ENCODE measurements at regions not wholly inside any gene's neighbourhood (a gene's known extent, or its start where the extent isn't known, plus 50 kb on each side); places are given as distances from the start of the nearest gene placed in this dataset.
"Not testable (repeated sequence)": the region's sequence is repeated elsewhere in the genome, so short reads cannot be mapped to it uniquely, and the experiment has no call there.

DNA sequence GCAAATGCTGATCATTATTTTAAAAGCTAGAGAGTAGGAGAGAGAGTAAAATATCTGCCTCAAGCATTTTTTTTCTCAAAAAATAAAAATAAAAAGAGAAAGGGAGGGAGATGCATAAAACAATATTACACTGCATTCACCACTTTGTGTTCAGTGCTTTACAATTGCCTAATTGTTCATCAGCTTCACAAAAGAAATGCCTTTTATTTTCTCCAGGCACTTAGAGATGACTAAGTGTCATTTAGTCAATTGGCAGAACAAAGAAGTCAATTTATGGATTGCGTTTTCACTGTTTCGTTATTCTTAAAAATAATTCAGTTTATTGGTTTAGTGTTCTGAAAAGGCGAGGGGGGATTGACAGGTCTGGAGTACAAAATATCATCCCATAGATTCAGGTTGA, 232.5 kb upstream of the CCNH start:
- no peak for DNase-seq (ENCODE audit: low read depth)

DNA sequence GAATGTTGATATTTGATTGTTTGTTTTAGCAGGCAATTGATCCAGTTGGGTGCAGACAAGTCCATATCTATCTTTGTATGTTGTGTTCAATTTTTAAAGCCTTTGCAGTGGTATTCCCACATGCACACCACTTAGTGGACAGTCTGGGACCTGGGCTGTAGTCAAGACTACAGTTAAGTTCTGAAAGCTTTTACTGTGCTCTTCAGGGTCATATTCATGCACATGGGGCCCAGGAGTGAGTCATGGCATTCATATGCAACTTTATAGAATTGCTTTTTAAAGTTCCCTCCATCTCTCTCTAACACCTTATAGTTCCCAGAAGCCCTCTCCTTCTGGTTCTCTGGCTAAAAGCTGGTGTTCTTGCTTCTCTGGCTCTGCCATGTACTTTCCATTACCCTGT, 228.2 kb upstream of the CCNH start:
- DNase-seq (ENCODE audit: low read depth) = no peak

DNA sequence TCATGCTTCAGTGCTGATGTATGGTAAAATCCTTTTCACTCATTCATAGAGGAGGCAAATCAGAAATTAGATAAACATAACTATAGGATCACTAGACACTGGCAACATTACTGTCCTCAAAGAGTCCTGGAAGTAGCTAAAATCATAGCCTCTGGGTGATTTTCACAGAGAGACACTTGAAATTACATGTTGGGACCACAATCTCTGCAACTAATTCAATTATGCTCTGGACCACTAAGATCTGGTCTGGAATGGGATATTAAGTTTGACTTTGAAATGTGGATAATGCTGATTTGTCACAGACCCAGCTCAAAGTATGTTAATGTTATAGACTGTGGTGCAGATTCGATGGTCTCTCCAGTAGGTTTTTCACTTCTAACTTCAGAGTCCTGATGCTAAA, 214.6 kb upstream of the CCNH start:
- DNase-seq (ENCODE audit: low read depth) = no peak

DNA sequence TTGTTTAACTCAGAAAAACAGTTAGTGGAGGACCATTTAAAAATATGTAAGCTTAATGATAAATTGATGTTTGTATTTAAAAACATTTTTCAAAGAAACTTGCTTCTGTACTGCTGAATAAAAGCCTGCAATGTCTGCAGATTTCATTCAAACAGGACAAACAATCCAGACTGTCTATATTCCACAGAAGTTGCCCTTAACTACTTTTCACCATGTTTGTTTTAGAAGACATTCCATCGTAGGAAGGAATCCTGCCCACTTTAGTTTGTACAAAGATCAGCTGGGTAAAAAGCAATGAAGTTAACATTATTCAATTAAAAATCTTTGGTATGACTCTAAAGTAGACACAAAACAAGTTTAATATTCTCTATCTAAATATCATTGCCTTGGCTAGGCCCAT, 195.7 kb upstream of the CCNH start:
- no peak for DNase-seq (ENCODE audit: low read depth)

DNA sequence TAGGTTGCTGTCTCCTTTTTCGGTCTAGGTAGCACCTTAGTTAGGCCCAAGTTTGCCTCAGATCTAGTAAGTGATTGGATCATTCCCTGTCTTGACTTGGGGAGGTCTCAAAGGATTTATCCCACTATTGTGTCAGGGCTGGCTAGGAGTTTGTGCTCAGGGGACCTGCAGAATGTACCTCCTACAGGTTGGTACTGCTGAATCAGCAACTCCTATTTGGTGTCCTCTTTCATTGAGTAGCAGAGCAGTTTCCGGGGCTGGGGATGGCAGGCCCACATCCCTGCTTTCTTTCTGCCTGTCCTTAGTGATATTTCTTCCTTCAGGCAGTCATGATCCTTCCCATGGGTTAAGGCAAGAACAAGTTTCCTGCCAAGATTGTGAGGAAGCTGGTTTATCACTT, 192.9 kb upstream of the CCNH start:
- no peak for DNase-seq (ENCODE audit: low read depth)

DNA sequence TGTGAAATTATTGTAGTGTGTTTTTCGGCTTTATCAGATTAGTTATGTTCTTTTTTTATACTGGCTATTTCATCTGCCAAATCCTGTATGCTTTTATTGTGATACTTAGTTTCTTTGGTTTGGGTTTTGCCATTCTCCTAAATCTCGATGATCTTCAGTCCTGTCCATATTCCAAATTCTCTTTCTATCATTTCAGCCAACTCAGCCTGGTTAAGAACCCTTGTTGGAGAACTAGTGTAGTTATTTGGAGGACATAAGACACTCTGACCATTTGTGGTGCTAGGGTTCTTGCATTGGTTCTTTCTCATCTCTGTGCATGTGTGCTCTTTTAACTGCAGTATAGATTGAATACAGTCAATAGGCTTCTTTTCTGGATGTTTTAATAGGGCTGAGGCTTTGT, 187.0 kb upstream of the CCNH start:
- DNase-seq (ENCODE audit: low read depth) = no peak

DNA sequence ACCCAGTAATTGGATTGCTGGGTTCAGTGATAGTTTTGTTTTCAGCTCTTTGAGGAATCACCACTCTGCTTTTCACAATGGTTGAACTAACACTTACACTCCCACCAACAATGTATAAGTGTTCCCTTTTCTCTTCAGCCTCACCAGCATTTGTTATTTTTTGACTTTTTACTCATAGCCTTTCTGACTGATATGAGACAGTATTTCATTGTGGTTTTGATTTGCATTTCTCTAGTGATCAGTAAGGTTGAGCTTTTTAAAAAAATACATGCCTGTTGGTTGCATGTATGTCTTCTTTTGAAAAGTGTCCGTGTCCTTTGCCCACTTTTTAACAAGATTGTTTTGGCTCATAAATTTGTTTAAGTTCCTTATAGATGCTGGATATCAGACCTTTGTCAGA, 185.7 kb upstream of the CCNH start:
- no peak for DNase-seq (ENCODE audit: low read depth)

DNA sequence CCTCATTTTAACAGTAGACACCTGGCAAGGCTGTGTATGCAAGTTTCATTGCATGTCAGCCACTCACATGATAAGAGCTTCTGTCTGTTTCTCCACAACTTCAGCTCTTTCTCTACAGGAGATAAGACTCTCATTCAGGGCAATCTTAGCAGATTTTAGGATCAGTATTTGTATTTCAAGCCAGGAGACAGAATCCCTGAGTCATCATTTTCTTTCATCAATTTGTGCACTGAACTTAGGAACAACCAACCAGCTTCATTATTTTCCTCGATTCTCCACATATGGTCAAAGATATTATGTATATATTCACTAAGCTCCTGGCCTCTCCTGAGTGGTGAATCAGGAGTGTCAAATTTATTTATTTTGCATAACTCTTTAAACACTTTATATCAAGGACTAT, 181.8 kb upstream of the CCNH start:
- DNase-seq (ENCODE audit: low read depth) = no peak

DNA sequence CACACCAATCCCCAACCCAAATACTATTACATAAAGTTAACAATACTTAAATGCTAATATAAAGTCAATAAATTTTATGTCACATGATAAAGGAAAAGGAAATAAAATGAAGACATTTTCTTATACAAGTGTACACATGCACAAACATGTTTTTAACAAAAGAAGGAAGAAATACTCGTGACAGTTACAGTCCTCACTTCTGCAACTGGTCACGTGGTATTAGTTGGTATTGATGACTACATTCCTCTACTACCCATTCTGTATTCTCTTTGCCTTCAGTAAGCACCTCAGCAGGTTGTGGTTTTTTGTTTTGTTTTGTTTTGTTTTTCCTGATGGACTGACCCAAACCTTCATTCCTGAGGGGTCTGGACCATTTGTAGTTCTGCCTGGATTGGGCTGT, 176.9 kb upstream of the CCNH start:
- DNase-seq (ENCODE audit: low read depth) = no peak

DNA sequence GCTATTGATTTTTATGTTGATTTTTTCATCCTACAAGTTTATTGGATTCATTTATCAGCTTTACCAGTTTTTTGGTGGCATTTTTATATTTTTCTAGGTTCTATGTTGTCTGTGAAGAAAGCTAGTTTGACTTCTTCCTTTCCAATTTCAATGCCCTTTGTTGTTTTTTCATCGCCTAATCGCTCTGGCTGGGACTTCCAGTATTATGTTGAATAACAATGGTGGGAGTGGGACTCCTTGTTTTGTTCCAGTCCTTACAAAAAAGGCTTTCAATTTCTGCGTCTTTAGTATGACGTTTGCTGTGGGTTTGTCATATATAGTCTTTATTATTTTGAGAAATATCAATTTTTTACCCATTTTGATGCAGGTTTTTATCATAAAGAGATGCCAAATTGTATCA, 175.6 kb upstream of the CCNH start:
- no peak for DNase-seq (ENCODE audit: low read depth)

DNA sequence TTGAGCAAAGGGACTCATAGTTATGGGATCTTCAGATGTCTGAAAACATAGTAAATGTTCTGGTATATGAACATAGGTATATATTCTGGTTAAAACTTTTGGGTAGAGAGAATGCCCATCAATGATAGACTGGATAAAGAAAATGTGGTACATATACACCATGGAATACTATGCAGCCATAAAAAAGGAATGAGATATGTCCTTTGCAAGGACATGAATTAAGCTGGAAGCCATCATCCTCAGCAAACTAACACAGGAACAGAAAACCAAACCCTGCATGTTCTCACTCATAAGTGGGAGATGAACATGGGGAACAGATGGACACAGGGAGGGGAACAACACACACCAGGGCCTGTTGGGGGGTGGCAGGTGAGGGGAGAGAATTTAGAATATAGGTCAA, 171.0 kb upstream of the CCNH start:
- DNase-seq (ENCODE audit: low read depth) = not testable (repeated sequence)

DNA sequence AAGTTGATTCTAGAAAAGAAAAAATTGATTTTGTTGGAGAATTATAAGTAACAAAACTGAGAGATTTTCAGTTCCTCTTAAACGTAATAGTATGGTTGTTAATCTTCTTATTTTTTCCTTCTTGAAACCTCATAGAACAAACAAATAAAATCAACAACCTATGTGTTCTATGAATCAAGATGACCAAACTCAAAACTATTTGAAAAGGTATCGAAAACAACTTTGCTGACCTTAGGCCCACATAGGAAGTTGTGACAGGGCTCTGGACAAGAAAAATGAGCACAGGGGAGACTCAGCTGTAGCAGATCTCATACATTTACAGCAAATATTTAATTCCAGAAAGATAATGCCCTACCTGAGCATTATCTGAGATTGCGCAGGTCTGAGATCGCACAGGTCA, 169.4 kb upstream of the CCNH start:
- DNase-seq (ENCODE audit: low read depth) = no peak

DNA sequence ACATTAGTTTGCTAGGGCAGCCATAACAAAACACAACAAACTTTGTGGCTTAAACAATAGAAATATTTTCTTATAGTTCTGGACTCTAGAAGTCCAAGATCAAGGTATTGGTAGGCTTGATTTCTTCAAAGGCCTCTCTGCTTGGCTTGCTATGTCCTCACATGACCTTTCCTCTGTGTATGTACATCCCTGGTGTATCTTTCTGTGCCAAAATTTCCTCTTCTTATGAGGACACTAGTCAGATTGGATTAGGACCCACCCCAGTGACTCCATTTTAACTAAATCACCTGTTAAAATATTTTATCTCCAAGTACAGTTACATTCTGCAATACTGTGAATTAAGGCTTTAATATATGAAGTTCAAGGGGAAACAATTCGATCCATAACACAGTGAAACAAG, 168.9 kb upstream of the CCNH start:
- no peak for DNase-seq (ENCODE audit: low read depth)

DNA sequence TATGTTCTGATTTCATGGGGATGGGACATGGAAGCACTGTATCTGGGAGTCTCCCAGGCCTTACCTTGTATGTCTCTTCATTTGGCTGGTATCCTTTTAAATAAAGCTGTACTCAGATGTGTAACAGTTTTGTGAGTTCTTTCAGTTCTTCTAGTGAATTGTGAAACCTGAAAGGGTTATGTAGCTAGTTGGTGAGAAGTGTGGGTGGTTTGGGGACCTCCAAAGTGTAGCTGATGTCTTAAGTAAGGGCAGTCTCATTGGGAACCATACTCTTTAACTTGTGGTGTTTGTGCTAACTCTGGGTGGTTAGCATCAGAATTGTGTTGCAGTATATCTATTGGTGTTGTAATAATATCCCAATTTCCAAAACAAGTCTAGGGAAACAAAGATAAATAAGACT, 166.9 kb upstream of the CCNH start:
- no peak for DNase-seq (ENCODE audit: low read depth)

DNA sequence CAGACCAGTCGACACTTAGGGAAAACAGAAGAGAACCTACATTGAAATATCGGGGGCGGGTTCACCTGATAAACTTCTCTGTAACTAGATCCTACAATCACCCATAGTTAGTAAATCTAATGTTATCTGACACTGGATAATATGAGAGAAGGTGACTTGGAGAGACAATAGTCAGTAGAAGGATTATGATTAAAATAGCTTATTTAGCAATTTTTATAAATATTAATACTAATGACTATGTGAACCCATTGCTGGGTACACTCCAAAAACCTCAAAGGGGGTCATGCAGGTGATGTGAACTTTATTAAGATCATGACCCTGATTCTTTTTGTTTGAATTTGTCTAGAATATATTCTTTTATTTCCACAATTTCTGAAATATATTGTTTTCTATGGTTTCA, 164.1 kb upstream of the CCNH start:
- DNase-seq (ENCODE audit: low read depth) = no peak

DNA sequence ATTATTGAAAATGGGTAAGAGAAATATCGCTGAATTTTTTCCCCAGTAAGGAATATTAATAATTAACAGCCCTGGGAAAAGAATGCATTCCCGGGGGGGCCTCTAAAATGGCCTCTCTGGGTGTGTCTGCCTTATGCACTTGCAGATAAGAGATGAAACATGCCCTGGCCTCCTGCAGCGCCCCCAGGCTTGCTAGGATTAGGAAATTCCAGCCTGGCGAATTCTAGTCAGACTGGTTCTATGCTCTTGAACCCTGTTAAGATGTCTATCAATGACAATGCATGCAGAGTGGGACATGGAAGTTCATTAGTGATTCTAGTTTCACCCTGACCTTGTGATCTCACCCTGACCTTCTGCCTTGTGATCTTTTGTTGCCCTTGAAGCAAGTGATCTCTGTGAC, 163.6 kb upstream of the CCNH start:
- not testable (repeated sequence) for DNase-seq (ENCODE audit: low read depth)

DNA sequence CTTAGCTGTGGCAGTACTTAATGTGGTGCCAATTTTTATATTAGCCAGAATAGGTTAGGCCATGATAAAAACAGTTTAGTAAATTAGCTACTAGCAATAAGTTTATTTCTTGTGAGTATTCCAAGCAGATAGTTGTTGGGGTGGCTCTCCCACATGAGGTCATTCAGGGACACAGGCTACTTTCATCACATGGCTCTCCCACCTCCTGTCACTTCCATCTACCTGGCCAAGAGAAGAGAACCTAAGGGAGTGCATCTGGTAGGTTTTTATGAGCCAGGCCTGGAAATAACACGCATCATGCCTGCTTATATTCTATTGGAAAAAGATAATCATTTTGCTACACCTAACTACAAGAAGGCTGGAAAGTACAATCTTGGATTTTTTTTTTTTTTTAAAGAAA, 161.4 kb upstream of the CCNH start:
- no peak for DNase-seq (ENCODE audit: low read depth)

DNA sequence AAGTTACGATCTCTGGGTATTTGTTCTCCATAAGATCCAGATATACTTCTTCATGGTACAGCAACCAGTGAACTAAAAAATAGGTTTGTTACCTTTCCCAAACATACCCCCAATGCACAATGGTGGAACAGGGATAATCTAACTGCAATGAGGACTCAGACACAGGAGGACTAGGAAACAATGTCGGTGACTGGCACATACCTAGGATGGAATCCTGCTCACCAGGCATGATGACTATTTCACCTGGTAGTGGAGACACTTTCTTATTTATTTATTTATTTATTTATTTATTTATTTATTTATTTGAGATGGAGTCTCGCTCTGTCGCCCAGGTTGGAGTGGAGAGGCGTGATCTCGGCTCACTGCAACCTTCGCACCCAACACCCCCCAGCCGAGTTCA, 159.9 kb upstream of the CCNH start:
- DNase-seq (ENCODE audit: low read depth) = no peak

DNA sequence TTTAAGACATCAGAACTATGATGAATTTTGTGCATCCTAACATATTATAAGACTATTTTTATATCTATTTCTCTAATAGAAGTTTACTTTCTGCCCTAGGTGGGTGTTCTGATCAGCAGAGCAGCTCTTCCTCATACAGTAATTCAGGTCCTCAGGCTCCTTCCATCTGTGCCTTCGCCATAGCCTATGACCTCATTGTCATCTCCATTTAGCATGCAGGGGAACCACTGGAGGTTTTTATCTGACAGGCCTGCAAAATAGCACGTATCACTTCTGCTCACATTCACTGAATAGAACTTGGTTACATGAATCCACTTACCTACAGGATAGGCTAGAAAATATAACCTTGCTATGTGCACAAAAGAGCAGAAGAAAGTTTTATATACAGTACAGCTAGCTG, 159.4 kb upstream of the CCNH start:
- no peak for DNase-seq (ENCODE audit: low read depth)

DNA sequence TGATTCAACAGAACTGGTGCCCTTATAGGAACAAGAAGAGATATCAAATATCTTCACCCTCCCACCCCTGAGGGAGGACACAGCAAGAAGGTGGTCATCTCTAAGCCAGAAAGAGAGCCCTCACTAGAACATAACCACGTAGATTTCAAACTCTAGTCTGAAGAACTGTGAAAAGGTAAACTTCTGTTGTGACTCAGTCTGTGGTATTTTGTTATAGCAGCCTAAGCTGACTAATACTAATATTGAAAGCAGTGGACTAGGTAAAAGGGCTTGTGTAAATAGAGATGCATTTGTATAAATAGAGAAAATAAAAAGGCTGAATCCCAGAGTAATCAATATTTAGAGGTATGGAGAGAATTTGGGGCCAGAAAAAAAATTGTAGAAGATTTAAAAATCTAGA, 157.6 kb upstream of the CCNH start:
- DNase-seq (ENCODE audit: low read depth) = no peak

DNA sequence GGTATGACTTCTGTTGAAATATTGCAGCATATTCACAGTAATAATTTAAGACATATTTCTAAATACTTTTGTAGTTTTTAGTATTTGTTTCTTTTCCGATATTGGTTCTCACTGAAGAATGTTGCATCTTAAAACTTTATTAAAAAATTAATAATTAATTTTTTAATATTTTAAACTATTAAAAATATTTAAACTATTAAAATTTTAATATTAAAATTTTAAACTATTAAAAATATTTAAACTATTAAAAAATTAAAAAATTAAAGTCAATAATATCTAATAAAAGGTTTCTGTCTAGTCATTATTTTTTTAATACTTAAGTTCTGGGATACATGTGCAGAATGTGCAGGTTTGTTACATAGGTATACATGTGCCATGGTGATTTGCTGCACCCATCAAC, 149.3 kb upstream of the CCNH start:
- no peak for DNase-seq (ENCODE audit: low read depth)

DNA sequence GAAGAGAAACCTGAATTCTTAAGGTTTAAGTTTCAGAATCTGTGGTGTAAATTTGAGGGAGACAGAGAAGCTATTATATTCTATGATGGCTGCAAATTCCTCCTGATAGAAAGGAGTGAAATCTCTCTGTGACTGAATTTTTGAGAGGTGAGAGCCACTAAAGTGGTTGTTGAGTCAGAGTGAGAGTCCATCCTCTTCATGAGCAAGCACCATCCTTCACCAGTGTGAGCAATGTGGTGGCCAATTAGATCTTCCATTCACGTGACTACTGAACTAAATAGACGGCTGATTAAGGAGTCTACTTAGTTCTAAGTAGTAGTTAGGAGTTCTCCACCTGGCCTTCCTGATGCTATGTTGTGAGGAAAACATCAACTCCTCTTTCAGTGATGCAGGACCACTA, 147.8 kb upstream of the CCNH start:
- no peak for DNase-seq (ENCODE audit: low read depth)

DNA sequence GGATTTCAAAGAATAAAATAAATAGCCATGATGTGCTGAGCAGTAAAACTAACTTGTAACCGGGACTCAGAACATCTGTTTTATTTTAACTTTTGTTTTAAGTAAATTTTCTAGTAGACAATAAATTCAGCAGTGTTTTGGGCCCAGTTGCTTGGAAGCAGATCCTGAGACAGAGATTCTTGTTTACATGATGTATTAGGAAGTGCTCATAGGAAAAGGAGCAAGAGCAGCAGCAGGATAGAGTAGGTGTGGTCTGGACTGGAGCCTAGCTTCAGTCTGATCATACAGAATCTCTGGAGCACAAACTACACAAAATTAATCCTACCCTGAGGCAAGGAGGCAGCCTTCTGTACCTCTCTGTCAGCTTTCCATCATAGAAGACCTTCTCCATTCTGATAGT, 139.2 kb upstream of the CCNH start:
- DNase-seq (ENCODE audit: low read depth) = no peak

DNA sequence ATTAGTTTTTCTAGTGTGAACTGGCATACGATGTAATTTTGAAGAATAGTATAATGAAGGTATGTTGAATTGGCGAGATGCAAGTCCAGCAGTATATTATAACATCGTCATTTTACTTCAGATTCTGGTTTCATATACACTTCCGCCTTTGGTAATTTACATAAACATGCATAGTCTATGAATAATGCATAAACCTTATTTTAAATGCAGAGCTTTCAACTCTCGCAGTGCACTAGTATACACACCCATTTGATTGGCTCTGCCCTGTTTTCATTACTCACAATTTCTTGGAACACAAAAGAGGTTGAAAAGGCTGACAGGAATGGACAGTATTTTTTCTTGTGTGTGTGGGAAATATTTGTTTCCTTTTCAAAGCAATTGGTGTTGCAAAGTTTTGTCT, 128.9 kb upstream of the CCNH start:
- DNase-seq (ENCODE audit: low read depth) = no peak

DNA sequence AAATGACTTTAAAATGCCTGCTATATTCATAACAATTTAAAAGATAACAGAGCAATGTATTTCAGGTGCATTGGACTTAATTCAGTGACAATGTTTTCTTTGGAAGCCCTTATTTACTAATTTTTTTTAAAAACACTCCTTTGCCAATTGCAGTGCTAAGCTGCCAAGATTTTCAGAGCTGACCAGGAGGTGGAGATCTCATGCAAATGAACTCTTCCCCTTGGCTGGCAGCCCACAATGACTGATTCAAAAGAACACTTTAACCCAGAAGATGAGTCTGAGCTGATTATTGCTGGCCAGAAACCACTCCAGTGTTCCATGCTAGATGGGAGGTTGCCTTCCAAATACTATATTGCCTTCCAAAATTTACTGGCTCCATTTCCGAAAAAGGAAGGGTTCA, 128.3 kb upstream of the CCNH start:
- DNase-seq (ENCODE audit: low read depth) = peak; percentile 6

All from Daoy (cell line).